Mammary epithelial cell (primary cell): ENCODE measurements at regions not wholly inside any gene's neighbourhood (a gene's known extent, or its start where the extent isn't known, plus 50 kb on each side); places are given as distances from the start of the nearest gene placed in this dataset.

Source experiments
- EZH2 ChIP-seq: IDR thresholded peaks from 2 replicates; pipeline ENCODE4 v1.6.1; 2012; ENCODE audit warnings: low read length, inconsistent platforms, borderline replicate concordance
- TF ChIP-seq, protein P1 (sequence below), 2 donors: IDR thresholded peaks in 1 of 2; conservative IDR thresholded peaks in 1 of 2; 2 replicates each; pipeline ENCODE4 v1.5.1; 2011 to 2012; ENCODE audit warnings: inconsistent platforms in 2 of 2, low read length in 2 of 2, mild to moderate bottlenecking in 2 of 2, control low read depth in 1 of 2, low read depth in 1 of 2; ENCODE audit not compliant: insufficient read depth in 1 of 2; ENCODE audit errors: extremely low read depth in 1 of 2

- no peak for TF ChIP-seq EZH2
- TF ChIP-seq, protein P1, sequence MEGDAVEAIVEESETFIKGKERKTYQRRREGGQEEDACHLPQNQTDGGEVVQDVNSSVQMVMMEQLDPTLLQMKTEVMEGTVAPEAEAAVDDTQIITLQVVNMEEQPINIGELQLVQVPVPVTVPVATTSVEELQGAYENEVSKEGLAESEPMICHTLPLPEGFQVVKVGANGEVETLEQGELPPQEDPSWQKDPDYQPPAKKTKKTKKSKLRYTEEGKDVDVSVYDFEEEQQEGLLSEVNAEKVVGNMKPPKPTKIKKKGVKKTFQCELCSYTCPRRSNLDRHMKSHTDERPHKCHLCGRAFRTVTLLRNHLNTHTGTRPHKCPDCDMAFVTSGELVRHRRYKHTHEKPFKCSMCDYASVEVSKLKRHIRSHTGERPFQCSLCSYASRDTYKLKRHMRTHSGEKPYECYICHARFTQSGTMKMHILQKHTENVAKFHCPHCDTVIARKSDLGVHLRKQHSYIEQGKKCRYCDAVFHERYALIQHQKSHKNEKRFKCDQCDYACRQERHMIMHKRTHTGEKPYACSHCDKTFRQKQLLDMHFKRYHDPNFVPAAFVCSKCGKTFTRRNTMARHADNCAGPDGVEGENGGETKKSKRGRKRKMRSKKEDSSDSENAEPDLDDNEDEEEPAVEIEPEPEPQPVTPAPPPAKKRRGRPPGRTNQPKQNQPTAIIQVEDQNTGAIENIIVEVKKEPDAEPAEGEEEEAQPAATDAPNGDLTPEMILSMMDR (conservative IDR thresholded peaks at IDR 0.05 in 1 of 2, IDR thresholded peaks at IDR 0.05 in 1 of 2; ENCODE audit: extremely low read depth in 1 of 2, insufficient read depth in 1 of 2, low read depth in 1 of 2, low read length in 2 of 2), result no peak
These were observed 87.4 kb upstream of the RBMS1 start for GRCh38 chr2:160581035-160581434.
